NCI-H82 treated with DMSO at 0.1 percent for 48 hours (cell line): ENCODE measurements at regions not wholly inside any gene's neighbourhood (a gene's known extent, or its start where the extent isn't known, plus 50 kb on each side); places are given as distances from the start of the nearest gene placed in this dataset.
"Not testable (repeated sequence)": the region's sequence is repeated elsewhere in the genome, so short reads cannot be mapped to it uniquely, and the experiment has no call there.

Source experiments
- DNase-seq: peaks from one replicate; lab custom pipeline; 2025; ENCODE audit not compliant: unreplicated experiment; lab: John Stamatoyannopoulos, UW

DNA sequence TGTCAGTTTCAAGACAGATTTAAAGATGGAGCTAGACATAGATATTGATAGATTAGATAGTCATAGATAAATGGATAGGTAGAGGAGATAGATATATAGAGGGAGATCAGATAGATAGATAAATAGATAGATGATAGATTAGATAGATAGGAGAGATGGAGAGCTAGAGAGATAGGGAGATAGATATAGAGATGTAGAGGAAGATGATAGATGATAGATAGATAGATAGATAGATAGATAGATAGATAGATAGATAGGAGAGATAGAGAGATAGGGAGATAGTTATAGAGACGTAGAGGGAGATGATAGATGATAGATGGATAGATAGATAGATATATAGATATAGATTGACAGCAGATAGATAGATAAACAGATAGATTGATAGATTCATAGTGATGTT, 1038.8 kb upstream of the AUTS2 start:
- DNase-seq = no peak

DNA sequence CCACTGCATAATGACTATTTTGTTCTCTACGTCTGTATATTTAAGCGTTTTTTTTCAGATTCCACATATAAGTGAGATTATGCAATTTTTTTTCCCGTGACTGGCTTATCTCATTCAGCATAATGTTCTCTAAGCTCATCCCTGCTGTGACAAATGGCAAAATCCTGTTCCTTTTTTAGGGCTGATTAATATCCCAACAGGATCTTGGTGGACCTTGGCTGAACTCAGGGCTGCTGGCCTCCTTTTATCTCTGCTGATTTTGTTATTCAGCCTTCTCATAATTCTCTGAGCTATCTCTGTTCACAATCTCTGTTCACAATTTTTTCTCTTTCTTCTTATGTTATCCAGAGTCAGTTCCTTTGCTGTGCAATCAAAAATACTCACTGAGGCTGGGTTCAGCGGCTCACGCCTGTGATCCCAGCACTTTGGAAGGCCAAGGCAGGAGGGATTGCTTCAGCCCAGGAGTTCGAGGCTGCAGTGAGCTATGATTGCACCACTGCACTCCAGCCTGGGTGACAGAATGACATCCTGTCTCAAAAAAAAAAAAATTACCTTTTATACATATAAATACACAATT, 1035.9 kb upstream of the AUTS2 start:
- no peak for DNase-seq

DNA sequence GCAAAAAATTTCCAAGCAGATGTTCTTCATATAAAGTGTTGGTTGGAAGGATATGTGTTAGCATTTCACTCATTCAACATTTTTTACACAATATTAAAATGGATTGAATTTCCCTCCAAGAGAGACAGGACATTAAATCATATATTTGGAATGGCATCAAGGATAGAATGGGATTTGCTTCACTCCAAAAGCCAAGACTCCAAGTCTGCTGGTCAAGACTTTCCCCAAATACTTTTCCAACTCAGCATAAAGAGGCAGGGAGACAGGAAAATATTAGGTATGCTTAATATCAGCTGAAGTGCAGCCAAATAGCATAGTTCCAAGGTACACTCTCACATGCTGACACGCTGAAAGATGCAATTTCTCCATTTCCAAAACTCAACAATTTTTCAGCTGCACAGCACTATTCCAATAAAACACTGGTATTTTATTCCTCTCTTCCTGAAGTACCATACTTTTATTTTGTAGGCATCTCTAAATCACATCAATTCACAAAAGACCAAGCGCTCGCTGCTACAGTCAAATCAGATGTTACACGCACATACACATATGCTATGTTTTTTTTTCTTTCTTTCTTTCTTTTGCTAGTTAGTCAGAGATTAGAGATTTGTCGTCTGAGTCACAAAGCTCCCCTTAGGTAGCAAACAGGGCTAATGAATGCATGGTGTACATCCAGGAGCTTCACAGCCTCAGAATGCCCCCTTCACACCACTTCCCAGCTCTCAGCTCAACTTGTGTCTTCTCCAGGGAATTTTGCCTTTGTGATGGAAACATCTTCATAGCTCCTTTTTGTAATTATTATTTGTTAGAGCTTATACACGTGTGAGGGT, 1033.8 kb upstream of the AUTS2 start:
- DNase-seq = no peak

DNA sequence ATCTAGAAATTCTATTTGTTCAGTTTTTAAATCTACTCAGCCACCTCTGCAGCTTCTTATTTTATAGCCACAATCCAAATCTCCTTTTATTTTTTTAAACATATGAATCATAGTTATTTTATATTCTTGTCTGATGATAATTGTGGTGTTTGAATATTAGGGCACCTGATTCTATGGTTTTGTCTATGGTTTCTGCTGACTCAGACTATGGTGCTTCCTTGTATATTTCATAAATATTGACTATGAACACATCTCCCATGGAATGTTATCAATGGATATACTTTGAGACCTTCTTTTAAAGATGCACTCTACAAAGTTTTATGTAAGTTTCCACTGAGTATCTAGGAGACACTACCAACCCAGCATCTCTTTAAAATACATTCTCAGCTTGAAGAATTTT, 1027.0 kb upstream of the AUTS2 start:
- no peak for DNase-seq

DNA sequence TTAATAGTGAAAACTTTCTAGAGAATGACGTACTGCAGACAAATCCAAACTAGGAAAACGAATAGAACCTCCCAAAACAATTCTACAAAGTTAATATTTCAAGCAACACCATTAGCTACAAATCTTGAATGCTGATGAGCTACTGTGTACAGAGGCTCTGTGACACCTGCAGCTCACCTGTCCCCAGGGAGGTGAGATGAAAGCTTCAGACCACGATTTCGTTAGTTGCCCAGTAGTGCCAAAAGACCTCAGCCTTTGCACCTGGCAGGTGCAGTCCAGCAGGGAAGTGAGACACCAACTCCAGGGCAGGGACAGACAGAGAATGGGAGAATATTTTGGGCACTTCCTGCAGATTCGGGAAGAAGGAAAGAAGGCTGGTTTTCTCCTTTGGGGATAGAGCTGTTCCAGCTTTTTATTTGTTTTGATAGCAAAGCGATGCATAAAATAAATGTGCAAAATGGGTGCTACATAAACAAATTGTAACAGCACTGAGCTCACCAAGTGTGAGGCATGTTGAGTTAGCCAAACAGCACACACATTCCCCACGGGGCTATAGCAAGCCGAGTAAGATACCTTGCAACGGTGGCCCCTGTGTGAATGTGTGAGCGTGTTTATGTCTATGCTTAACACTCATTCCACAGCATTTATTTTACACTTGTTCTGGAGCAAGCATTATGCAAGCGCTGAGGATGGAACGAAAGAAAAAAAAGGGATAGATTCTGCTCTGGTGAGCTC, 1024.8 kb upstream of the AUTS2 start:
- DNase-seq = no peak

DNA sequence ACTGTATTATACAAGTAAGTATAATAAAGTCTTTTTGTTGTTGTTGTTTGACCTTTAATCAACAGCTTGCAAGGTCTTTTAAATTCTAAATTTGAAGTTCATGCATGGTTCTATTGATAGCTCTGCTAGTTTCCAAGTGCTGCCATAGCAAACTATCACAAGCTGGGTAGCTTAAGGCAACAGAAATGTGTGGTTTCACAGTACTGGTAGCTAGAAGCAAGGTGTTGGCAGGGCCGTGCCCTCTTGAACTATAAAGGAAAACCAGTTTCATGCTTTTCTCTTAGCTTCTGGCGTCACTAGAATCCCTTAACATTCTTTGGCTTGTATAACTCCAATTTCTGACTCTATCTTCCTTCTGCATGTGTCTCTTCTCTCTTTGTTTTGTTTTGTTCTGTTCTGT, 1021.9 kb upstream of the AUTS2 start:
- DNase-seq = no peak

DNA sequence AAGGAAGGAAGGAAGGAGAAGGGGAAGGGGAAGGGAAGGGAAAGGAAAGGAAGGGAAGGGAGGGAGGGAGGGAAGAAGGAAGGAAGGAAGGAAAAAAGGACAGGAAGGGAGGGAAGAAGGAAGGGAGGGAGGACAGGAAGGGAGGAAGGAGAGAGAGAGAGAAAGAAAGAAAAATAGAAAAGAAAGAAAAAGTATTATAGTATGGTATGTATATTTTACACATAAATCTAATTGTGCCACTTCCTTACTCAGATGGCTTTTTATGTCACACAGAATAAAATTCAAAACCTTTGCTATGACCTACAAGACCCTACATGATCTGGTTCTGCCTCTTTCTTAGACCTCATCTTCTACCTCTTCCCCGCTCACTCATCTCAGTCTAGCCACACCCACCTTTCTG, 1016.9 kb upstream of the AUTS2 start:
- no peak for DNase-seq

DNA sequence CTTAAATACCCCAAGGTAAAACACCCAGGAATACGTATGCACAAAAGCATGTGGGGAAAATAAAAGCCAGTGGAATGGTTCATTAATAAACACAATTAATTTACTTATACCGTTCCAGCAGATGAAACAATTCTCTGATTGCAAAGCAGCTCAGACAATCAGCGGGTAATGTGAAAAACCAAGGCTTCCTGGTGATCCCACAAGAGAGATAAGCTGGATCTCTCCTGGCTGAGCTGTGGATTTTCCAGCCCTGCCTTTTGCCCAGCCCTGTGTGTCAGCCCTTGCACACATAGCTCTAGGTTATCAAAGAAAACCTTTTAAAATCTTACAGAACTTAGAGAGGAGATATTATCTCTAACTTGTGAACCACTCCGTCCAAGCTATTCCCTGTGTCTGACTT, 1010.7 kb upstream of the AUTS2 start:
- no peak for DNase-seq

DNA sequence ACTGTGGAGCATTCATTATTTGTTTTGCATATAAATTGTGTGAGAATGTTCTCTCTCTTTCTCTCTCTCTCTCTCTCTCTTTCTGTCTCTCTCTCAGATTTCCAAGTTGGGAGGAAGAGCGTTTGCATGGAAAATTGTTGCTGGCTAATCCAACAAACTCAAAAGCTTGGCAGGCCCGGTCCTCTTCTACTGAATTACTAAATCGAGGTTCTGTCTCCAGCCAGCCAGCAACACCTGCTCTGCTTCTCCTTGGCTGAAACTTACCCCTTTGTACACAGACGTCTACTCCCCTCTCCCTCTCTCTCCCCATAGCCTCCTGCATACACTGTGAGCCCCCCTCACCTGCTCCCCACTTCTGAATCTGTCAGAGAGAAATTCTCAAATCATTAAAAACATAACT, 996.4 kb upstream of the AUTS2 start:
- DNase-seq = no peak

DNA sequence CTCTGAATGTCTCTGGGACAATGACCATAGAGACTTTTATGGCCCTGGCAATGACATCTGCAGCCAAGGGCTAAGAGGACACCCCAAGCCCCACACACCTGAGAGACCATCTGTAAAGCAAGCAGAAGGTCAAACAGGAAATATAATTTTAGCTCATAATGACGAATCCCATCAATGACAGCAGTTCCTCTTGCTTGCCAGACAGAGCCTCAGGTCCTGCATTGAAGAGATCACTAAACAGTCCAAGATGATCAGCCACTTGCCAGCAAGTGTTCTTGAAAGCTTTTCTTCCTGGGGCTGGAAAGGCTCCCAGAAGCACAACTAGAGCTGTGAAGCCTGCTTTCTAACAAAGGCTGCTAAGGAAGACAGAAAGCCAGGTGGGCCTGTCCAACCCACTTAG, 993.7 kb upstream of the AUTS2 start:
- DNase-seq = no peak

DNA sequence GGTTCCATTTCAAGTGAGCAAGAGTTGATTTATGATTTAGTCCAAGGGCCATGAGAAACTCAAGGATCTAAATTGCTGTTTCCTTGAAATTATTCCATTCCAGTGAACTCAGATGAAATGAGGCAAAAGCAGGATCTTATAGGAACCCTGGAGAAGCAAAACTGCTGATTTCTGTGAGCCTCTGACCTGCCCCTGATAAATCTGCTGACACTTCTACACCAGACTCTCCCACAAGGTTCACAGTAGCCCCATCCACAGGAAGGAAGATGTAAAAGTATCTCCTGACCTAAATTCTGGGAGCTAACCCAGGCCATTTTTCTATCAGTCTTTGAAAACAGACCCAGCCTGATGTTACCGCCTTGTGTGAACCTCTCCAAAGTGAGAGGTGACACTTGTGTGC, 987.6 kb upstream of the AUTS2 start:
- DNase-seq = no peak

DNA sequence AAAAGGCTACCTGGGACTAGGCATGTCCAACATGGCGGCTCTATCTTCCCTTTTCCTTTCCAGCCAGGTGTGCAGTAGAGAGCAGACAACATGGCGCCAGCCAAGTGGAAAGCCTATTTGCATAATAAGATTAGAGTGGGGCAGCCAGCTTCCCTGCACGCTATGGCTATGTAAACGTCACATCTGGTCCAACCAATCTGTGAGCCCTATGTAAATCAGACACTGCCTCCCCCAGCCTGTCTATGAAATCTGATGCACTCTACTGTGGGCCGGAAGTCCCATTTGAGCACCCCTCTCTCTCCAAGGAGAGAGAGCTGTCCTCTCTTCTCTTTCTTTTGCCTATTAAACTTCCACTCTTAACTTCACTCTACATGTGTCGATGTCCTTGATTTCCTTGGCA, 984.9 kb upstream of the AUTS2 start:
- DNase-seq = no peak

DNA sequence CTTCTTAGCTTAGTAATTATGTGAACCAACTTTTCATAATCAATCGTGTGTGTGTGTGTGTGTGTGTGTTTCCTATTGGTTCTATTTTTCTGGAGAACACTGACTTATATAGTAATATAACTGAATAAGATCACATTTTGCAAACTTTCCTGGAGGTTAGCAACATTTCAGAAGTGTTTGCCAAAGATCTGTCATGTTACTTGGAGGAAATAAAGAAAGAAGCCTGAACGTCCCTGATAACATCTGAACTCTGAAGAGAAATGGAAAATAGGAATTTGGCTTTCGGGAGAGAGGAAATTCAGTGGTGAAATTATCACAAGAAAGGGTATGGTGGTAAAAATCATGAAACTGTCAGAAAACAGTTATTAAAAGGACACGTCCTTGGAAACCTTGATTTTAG, 984.4 kb upstream of the AUTS2 start:
- DNase-seq = no peak

DNA sequence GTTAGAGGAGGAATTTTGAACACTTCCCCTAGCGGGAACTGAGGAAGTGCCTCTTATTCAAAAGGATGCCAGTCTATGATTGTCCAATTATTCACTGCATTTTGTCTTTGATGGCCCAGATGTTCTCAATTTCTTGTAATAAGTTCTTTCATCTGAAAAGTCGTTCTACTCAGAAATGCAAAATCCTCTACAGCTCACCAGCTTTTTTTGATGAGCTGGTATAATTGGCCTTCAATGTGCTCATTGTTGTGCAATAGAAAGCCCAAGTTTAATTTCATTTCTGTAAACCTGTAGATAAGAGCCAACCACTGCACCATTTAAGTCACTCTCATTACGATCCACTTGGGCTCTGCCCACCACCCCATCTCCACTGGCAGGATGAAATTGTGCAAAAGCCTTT, 978.7 kb upstream of the AUTS2 start:
- DNase-seq = no peak

DNA sequence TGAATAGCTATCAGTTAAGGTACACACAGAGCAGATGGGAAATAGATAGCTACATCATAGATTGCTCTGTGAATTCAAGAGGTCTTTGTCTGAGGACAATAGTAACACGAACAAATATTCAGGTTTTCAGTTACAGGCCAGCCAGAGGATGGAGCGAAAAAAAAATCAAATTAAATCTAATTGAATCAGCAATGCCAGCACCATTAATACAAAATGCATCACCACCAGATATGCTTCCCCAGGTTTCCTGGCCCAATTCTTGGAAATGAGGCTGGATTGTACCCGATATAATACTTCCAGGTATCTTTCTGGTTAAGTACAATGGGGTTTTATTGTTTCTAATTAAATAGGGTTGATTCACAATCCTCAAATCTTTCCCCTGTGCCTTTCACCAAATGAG, 975.8 kb upstream of the AUTS2 start:
- DNase-seq = no peak

DNA sequence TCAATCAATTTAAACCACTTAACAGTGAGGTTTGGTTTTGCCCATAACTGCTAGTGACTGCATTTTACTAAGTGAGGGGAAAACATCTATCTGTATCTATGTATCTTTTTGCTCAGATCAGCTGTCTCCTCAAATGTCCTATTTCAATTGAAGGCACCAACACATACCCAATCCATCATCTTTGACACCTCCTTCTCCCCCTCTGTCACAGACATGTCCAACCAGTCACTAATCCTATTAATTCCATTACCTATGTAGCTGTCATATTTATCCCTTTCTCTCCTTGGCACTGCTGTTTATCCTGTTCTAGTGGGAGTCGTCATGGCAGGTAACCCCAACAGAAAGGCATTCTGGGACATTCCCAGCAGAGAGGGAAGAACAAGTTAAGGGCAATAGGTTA, 975.2 kb upstream of the AUTS2 start:
- DNase-seq = no peak

DNA sequence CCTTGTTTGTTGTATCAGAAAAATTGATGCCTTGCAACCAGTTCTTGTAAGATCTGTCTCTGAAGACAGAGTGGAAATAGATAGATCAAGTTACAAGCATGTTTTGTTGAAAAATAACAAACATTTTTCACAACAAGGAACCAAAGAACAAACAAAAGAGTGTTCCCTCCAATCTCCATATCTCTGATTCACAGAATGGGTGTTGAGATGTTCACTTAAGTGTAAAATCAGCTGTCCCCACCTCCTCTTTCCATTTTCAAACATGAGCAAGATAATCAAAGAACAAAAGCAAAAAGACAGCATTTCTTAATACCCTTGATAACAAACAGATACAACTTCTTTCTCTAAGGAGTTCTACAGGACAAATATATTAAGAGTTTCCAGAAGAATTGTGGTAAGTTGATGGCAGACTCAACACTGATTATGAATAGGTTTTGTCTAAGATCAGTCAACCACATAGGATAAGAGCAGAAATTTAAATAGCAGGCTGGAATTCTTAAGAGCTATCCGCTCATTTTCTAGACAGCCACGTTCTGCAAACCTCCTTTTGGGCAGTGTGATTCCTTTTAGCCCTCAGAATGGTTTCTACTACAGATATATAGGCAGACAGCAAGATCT, 970.9 kb upstream of the AUTS2 start:
- no peak for DNase-seq

DNA sequence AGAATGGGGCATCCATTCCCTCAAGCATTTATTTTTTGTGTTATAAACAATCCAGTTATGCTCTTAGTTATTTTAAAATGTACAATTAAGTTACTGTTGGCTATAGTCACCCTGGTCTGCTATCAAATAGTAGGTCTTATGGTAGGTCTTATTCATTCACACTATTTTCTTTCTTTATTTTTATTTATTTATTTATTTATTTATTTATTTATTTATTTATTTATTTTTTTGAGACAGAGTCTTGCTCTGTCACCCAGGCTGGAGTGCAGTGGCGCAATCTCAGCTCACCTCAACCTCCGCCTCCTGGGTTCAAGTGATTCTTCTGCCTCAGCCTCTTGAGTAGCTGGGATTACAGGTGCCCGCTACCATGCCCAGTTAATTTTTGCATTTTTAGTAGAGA, 967.4 kb upstream of the AUTS2 start:
- not testable (repeated sequence) for DNase-seq

DNA sequence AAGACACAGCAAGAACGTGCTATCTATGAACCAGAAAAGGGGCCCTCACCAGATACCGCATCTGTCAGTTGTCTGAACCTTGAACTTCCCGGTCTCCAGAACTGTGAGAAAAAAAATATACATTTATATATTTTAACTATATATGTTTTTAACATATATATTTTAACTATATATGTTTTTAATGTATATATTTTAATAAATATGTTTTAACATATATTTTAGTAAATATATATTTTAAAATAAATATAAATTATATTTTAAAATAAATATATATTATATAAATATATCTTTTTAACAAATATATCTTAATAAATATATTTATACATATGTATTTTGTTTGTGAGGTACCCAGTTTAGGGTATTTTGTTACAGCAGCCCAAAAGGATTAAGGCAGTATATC, 958.2 kb upstream of the AUTS2 start:
- no peak for DNase-seq

DNA sequence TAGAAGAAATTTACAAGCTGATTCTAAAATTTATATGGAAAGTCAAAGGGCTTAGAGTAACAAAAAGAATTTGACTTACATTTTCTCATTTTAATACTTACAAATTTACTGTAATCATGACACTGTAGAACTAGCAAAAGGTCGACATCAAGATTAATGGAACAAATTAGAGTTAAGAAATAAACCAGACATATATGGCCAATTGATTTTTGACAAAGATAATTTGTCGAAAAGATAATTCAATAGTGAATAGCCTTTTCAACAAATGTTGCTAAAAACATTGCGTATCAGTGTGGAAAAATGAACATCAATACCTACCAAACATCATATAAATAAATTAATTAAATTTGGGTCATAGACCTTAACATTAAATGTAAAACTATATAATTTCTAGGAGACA, 955.5 kb upstream of the AUTS2 start:
- DNase-seq = no peak

DNA sequence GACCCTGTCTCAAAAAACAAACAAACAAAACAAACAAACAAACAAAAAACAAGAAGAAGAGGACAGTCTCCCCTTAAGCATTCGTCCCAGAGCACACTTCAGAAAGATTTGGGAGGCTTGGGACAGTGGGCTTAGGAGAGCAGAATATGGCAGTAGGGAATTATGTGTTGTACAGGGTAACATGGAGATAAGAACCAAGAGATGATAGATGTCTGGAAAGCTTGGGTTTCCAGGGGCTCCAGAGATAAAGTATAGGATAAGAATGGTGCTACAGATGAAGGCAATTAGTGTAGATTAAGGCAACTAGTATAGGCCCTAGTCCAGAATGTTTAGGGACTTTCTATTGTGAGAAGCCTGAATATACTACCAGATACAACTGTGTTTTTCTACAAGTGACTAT, 934.9 kb upstream of the AUTS2 start:
- no peak for DNase-seq

DNA sequence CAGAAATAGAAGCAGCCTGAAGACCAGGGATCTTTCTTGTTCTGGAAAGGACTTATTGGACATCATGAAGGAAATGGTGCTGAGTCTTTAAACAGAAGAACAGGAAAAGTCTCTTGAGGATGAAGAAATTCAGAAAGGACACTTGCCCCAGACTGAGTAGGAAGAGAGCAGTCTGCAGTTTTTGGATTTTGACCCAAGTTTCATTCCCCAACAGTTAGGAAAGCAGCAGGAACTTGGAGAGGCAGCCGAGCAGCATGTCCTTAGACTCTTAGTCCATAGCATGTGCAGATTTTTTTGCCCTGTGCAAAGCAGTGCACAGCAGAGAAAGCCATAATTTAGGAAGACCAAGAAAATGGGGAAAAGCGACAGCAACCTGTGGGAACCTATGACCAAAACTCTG, 927.2 kb upstream of the AUTS2 start:
- no peak for DNase-seq
